GM12872 (cell line): ENCODE measurements at regions not wholly inside any gene's neighbourhood (a gene's known extent, or its start where the extent isn't known, plus 50 kb on each side); places are given as distances from the start of the nearest gene placed in this dataset.

ENCODE experiments used
- CTCF ChIP-seq: IDR thresholded peaks from 3 replicates; pipeline ENCODE4 v1.5.1; 2011; ENCODE audit warnings: low read depth, mild to moderate bottlenecking, low read length, moderate library complexity; ENCODE audit not compliant: insufficient read depth

- no peak for TF ChIP-seq CTCF
Measured at GRCh38 chr6:119608994-119609393, 259.4 kb upstream of the MAN1A1 start.

- TF ChIP-seq CTCF = no peak
Measured at GRCh38 chr6:119604124-119604523, 254.6 kb upstream of the MAN1A1 start.

GRCh38 chr6:119603501-119603900, 253.9 kb upstream of the MAN1A1 start:
- no peak for TF ChIP-seq CTCF

- TF ChIP-seq CTCF = no peak
Measured at GRCh38 chr6:119602215-119603178, 252.9 kb upstream of the MAN1A1 start.

GRCh38 chr6:119598883-119599282, 249.3 kb upstream of the MAN1A1 start:
- no peak for TF ChIP-seq CTCF

- TF ChIP-seq CTCF = no peak
Measured at GRCh38 chr6:119594907-119595306, 245.3 kb upstream of the MAN1A1 start.

GRCh38 chr6:119591235-119591634, 241.7 kb upstream of the MAN1A1 start:
- no peak for TF ChIP-seq CTCF
